ENCODE measurements at regions not wholly inside any gene's neighbourhood (a gene's known extent, or its start where the extent isn't known, plus 50 kb on each side); places are given as distances from the start of the nearest gene placed in this dataset.

GRCh38 chr15:93479715-93480114 lies 390.7 kb upstream of the RGMA start:
- no peaks in the 10 kb centered on the region for H3K27me3 Mint-ChIP-seq
- no peak overlapping the region for H3K4me3 Mint-ChIP-seq
- H3K36me3 Mint-ChIP-seq: no peaks in the 10 kb centered on the region
- H3K9me3 Mint-ChIP-seq: no peaks in the 10 kb centered on the region
- H3K4me1 Mint-ChIP-seq: no peaks in the 10 kb centered on the region
- no peak overlapping the region for H3K27ac Mint-ChIP-seq

- Mint-ChIP-seq H3K36me3 (no peaks in the 10 kb centered on the region), H3K4me1 (no peaks in the 10 kb centered on the region), H3K27ac (no peak overlapping the region), H3K27me3 (no peaks in the 10 kb centered on the region), H3K9me3 (no peaks in the 10 kb centered on the region), H3K4me3 (no peak overlapping the region)
Observed at GRCh38 chr15:93478947-93479346, 389.9 kb upstream of the RGMA start.

GRCh38 chr15:93477721-93478120 lies 388.7 kb upstream of the RGMA start:
- Mint-ChIP-seq H3K4me3 (no peak overlapping the region), H3K27me3 (no peaks in the 10 kb centered on the region), H3K36me3 (no peaks in the 10 kb centered on the region), H3K4me1 (no peaks in the 10 kb centered on the region), H3K9me3 (no peaks in the 10 kb centered on the region), H3K27ac (no peak overlapping the region)

GRCh38 chr15:93477188-93477587 lies 388.2 kb upstream of the RGMA start:
- no peak overlapping the region for H3K27ac Mint-ChIP-seq
- no peaks in the 10 kb centered on the region for H3K36me3 Mint-ChIP-seq
- H3K4me1 Mint-ChIP-seq: no peaks in the 10 kb centered on the region
- no peaks in the 10 kb centered on the region for H3K27me3 Mint-ChIP-seq
- H3K4me3 Mint-ChIP-seq: no peak overlapping the region
- no peaks in the 10 kb centered on the region for H3K9me3 Mint-ChIP-seq

- Mint-ChIP-seq H3K27ac (no peak overlapping the region), H3K27me3 (no peaks in the 10 kb centered on the region), H3K36me3 (no peaks in the 10 kb centered on the region), H3K9me3 (no peaks in the 10 kb centered on the region), H3K4me3 (no peak overlapping the region), H3K4me1 (no peaks in the 10 kb centered on the region)
Observed at GRCh38 chr15:93476491-93477177, 387.6 kb upstream of the RGMA start.

GRCh38 chr15:93474728-93475127 lies 385.7 kb upstream of the RGMA start:
- Mint-ChIP-seq H3K27me3 (no peaks in the 10 kb centered on the region), H3K27ac (no peak overlapping the region), H3K4me1 (no peaks in the 10 kb centered on the region), H3K36me3 (no peaks in the 10 kb centered on the region), H3K4me3 (no peak overlapping the region), H3K9me3 (no peaks in the 10 kb centered on the region)

- no peaks in the 10 kb centered on the region for H3K4me1 Mint-ChIP-seq
- H3K9me3 Mint-ChIP-seq: no peaks in the 10 kb centered on the region
- H3K27me3 Mint-ChIP-seq: no peaks in the 10 kb centered on the region
- no peak overlapping the region for H3K27ac Mint-ChIP-seq
- no peaks in the 10 kb centered on the region for H3K36me3 Mint-ChIP-seq
- H3K4me3 Mint-ChIP-seq: no peak overlapping the region
Observed at GRCh38 chr15:93469994-93470393, 381.0 kb upstream of the RGMA start.

GRCh38 chr15:93467337-93467736 lies 378.3 kb upstream of the RGMA start:
- no peak overlapping the region for H3K27ac Mint-ChIP-seq
- no peaks in the 10 kb centered on the region for H3K9me3 Mint-ChIP-seq
- no peaks in the 10 kb centered on the region for H3K27me3 Mint-ChIP-seq
- H3K36me3 Mint-ChIP-seq: no peaks in the 10 kb centered on the region
- no peaks in the 10 kb centered on the region for H3K4me1 Mint-ChIP-seq
- no peak overlapping the region for H3K4me3 Mint-ChIP-seq

GRCh38 chr15:93466380-93466779 lies 377.4 kb upstream of the RGMA start:
- Mint-ChIP-seq H3K27me3 (peaks cover 2% of the 10 kb centered on the region), H3K4me3 (no peak overlapping the region), H3K9me3 (no peaks in the 10 kb centered on the region), H3K36me3 (no peaks in the 10 kb centered on the region), H3K27ac (no peak overlapping the region), H3K4me1 (no peaks in the 10 kb centered on the region)

GRCh38 chr15:93462690-93463089 lies 373.7 kb upstream of the RGMA start:
- H3K27ac Mint-ChIP-seq: no peak overlapping the region
- H3K36me3 Mint-ChIP-seq: no peaks in the 10 kb centered on the region
- H3K4me1 Mint-ChIP-seq: no peaks in the 10 kb centered on the region
- no peak overlapping the region for H3K4me3 Mint-ChIP-seq
- H3K9me3 Mint-ChIP-seq: no peaks in the 10 kb centered on the region
- H3K27me3 Mint-ChIP-seq: peaks cover 5% of the 10 kb centered on the region

GRCh38 chr15:93460717-93461116 lies 371.7 kb upstream of the RGMA start:
- H3K36me3 Mint-ChIP-seq: no peaks in the 10 kb centered on the region
- no peak overlapping the region for H3K27ac Mint-ChIP-seq
- H3K4me1 Mint-ChIP-seq: no peaks in the 10 kb centered on the region
- no peaks in the 10 kb centered on the region for H3K9me3 Mint-ChIP-seq
- peaks cover 5% of the 10 kb centered on the region for H3K27me3 Mint-ChIP-seq
- H3K4me3 Mint-ChIP-seq: no peak overlapping the region

GRCh38 chr15:93459396-93459795 lies 370.4 kb upstream of the RGMA start:
- Mint-ChIP-seq H3K9me3 (no peaks in the 10 kb centered on the region), H3K4me3 (no peak overlapping the region), H3K36me3 (no peaks in the 10 kb centered on the region), H3K27ac (no peak overlapping the region), H3K27me3 (peaks cover 7% of the 10 kb centered on the region), H3K4me1 (no peaks in the 10 kb centered on the region)

- Mint-ChIP-seq H3K36me3 (no peaks in the 10 kb centered on the region), H3K27me3 (peaks cover 7% of the 10 kb centered on the region), H3K4me1 (no peaks in the 10 kb centered on the region), H3K4me3 (no peak overlapping the region), H3K9me3 (no peaks in the 10 kb centered on the region), H3K27ac (no peak overlapping the region)
Observed at GRCh38 chr15:93458597-93458996, 369.6 kb upstream of the RGMA start.

GRCh38 chr15:93454788-93455187 lies 365.8 kb upstream of the RGMA start:
- Mint-ChIP-seq H3K36me3 (no peaks in the 10 kb centered on the region), H3K4me1 (no peaks in the 10 kb centered on the region), H3K27me3 (peaks cover 2% of the 10 kb centered on the region), H3K4me3 (no peak overlapping the region), H3K27ac (no peak overlapping the region), H3K9me3 (no peaks in the 10 kb centered on the region)

GRCh38 chr15:93452537-93453211 lies 363.7 kb upstream of the RGMA start:
- Mint-ChIP-seq H3K27me3 (peaks cover 3% of the 10 kb centered on the region), H3K4me3 (no peak overlapping the region), H3K4me1 (no peaks in the 10 kb centered on the region), H3K36me3 (no peaks in the 10 kb centered on the region), H3K9me3 (no peaks in the 10 kb centered on the region), H3K27ac (no peak overlapping the region)

- Mint-ChIP-seq H3K4me1 (no peaks in the 10 kb centered on the region), H3K9me3 (no peaks in the 10 kb centered on the region), H3K36me3 (no peaks in the 10 kb centered on the region), H3K4me3 (no peak overlapping the region), H3K27me3 (peaks cover 3% of the 10 kb centered on the region), H3K27ac (no peak overlapping the region)
Observed at GRCh38 chr15:93451822-93452221, 362.8 kb upstream of the RGMA start.

GRCh38 chr15:93451265-93451664 lies 362.3 kb upstream of the RGMA start:
- Mint-ChIP-seq H3K4me1 (no peaks in the 10 kb centered on the region), H3K36me3 (no peaks in the 10 kb centered on the region), H3K4me3 (no peak overlapping the region), H3K27me3 (peaks cover 3% of the 10 kb centered on the region), H3K27ac (no peak overlapping the region), H3K9me3 (no peaks in the 10 kb centered on the region)
